ENCODE measurements at regions not wholly inside any gene's neighbourhood (a gene's known extent, or its start where the extent isn't known, plus 50 kb on each side); places are given as distances from the start of the nearest gene placed in this dataset.
A peak's percentile ranks its signal among the peaks of the same experiment; 100 is the strongest.

DNA sequence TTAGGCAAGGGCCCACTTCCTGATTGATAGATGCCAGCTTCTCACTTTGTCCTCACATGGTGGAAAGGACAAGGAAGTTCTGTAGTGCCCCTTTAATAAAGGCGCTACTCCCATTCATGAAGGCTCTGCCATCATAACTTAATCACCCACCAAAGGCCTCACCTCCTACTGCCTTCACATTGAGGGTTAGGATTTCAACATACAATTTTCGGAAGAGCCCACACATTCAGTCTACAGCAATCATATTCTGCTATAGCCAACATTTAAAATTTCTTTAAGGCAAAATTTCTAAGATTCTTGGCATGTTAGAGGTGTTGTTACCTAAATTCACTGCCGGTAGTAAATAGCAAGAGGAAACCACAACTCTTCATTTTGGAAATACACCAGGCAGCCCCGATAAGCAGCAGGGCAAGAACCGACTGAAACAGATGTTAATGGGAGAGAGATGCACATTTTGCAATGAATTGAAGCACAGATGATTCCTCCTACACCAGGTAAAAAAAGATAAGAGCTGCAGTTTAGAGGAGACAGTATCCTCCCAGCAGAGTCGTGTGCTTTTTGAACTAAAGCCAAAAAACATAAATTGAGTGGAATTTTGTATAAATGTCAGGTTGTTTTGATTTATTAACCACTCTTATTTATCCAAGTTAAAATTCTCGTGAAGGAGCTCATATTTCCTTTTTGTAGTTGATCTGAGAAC lies 594.9 kb downstream of the KCTD8 start:
- in situ Hi-C loops (cut with MboI; ENCODE audit: low pct_unique_long_range_greater_than_20kb, low sequenced_read_pairs, unreplicated experiment): no loop called here
- no peak for DNase-seq (ENCODE audit: low spot score)
- TF ChIP-seq, protein P1, sequence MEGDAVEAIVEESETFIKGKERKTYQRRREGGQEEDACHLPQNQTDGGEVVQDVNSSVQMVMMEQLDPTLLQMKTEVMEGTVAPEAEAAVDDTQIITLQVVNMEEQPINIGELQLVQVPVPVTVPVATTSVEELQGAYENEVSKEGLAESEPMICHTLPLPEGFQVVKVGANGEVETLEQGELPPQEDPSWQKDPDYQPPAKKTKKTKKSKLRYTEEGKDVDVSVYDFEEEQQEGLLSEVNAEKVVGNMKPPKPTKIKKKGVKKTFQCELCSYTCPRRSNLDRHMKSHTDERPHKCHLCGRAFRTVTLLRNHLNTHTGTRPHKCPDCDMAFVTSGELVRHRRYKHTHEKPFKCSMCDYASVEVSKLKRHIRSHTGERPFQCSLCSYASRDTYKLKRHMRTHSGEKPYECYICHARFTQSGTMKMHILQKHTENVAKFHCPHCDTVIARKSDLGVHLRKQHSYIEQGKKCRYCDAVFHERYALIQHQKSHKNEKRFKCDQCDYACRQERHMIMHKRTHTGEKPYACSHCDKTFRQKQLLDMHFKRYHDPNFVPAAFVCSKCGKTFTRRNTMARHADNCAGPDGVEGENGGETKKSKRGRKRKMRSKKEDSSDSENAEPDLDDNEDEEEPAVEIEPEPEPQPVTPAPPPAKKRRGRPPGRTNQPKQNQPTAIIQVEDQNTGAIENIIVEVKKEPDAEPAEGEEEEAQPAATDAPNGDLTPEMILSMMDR (IDR thresholded peaks at IDR 0.05; ENCODE audit: extremely low read depth, insufficient read depth, missing control alignments): no peak

DNA sequence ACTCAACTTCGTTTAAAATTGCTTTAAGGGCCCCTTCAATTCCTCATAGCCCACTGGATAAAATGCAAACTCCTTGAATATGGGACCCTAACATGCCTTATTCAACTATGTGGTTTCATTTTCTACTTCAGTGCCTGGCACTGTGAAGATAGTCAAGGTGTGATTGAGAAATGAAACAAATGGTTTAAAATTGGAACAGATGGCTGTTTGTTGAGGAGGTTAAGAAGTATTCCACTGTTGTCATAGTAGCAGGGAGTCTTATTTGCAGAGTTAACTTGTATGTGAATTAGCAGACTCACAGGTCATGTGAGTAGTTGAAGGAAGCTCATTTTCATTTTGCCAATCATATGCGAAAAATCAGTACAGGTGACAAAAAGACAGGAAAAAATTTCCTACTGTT lies 593.3 kb downstream of the KCTD8 start:
- TF ChIP-seq, protein P1 (IDR thresholded peaks at IDR 0.05; ENCODE audit: extremely low read depth, insufficient read depth, missing control alignments): no peak
- DNase-seq (ENCODE audit: low spot score): no peak
- in situ Hi-C loops (cut with MboI; ENCODE audit: low pct_unique_long_range_greater_than_20kb, low sequenced_read_pairs, unreplicated experiment): no loop called here

DNA sequence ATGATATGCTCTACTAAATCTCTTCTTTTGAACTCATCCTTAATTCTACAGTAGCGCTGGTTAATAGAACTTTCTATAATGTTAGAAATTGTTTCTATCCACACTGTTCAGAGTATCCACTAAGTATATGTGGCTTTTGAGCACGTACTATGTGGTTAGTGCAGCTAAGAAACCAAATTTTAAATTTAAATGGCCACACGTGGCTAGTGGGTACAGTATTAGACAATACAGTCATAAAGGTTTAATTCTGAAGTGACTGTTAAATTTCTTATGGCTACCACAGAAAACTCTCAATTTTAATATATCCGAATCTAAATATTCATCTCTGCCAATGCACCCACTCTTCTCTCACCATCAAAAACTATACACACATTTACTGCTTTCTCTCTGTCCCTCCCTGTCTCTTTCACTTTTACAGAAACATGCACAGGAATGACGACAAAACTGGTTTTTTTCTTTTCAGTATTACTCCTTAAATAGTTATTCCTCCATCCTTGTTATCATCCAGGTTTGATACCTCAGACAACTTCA lies 583.9 kb downstream of the KCTD8 start:
- TF ChIP-seq, protein P1 (IDR thresholded peaks at IDR 0.05; ENCODE audit: extremely low read depth, insufficient read depth, missing control alignments): no peak
- DNase-seq (ENCODE audit: low spot score): no peak
- in situ Hi-C loops (cut with MboI; ENCODE audit: low pct_unique_long_range_greater_than_20kb, low sequenced_read_pairs, unreplicated experiment): no loop called here

DNA sequence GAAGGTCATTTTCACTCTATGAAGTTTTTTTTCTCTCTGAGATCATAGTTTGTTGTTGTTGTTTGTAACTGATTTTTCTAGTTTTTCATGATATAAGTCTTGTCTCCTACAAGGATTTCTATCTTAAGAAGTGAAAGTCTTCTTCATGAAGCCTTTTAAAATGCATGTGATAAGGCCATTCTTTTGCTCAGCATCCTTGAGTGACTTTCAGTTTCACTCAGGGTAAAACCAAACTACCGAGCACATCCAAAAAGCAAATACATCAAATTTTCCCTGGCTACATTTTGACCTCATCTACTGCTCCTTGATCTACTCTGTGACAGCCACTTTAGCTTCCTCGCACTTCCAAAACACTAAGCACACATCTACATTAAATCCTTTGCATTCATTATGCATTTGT lies 580.7 kb downstream of the KCTD8 start:
- in situ Hi-C loops (cut with MboI; ENCODE audit: low pct_unique_long_range_greater_than_20kb, low sequenced_read_pairs, unreplicated experiment): no loop called here
- TF ChIP-seq, protein P1 (IDR thresholded peaks at IDR 0.05; ENCODE audit: extremely low read depth, insufficient read depth, missing control alignments): no peak
- DNase-seq (ENCODE audit: low spot score): no peak

DNA sequence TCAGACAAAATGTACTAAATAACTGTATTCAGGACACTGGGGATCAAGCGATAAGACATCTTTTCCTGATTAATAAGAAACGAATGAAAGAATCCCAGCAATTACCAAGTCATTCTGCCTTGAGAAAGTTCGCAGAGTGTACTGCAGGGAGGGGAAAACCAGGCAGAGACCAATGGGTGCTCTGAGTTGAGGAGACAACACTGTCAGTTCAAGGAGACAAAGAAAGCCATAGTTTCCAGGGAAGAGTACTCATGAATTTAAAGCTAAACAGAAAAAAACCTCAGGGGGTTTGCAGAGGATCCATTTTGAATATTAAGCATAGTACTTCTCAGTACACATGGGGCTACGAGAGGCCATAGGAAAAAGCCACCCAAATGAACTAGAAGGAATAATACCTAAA lies 573.0 kb downstream of the KCTD8 start:
- TF ChIP-seq, protein P1 (IDR thresholded peaks at IDR 0.05; ENCODE audit: extremely low read depth, insufficient read depth, missing control alignments): no peak
- in situ Hi-C loops (cut with MboI; ENCODE audit: low pct_unique_long_range_greater_than_20kb, low sequenced_read_pairs, unreplicated experiment): no loop called here
- no peak for DNase-seq (ENCODE audit: low spot score)

DNA sequence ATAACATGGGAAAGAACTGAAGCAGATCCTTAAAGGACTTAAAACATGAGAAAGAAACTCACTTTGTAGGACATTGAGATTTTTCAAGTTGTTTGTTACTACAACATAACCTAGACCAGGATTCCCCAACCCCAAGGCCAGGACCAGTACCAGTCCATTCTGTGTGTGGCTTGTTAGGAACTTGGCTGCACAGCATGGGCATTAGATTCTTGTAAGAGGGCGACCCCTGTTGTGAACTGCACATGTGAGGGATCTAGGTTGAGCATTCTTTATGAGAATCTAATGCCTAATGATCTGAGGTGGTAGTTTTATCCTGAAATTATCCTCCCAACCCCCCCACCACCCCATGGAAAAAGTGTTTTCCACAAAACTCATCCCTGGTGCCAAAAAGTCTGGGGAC lies 566.1 kb downstream of the KCTD8 start:
- DNase-seq (ENCODE audit: low spot score): no peak
- in situ Hi-C loops (cut with MboI; ENCODE audit: low pct_unique_long_range_greater_than_20kb, low sequenced_read_pairs, unreplicated experiment): no loop called here
- TF ChIP-seq, protein P1 (IDR thresholded peaks at IDR 0.05; ENCODE audit: extremely low read depth, insufficient read depth, missing control alignments): peak; percentile 33

Data from GM13977 (cell line).